ENCODE measurements at regions not wholly inside any gene's neighbourhood (a gene's known extent, or its start where the extent isn't known, plus 50 kb on each side); places are given as distances from the start of the nearest gene placed in this dataset.

- H3K4me3 ChIP-seq (ENCODE audit: low read length), result no peak overlapping the region
- no peak for DNase-seq (ENCODE audit: low read depth)
- TF ChIP-seq CTCF (IDR thresholded peaks at IDR 0.05; ENCODE audit: insufficient read depth, low read depth, low read length, missing control alignments), result no peak
Measured at GRCh38 chr2:105681927-105682326, 62.8 kb upstream of the NCK2 start.

- no peak for DNase-seq (ENCODE audit: low read depth)
- TF ChIP-seq CTCF (IDR thresholded peaks at IDR 0.05; ENCODE audit: insufficient read depth, low read depth, low read length, missing control alignments), result no peak
- no peak overlapping the region for H3K4me3 ChIP-seq (ENCODE audit: low read length)
Measured at GRCh38 chr2:105680357-105680756, 64.4 kb upstream of the NCK2 start.

DNA sequence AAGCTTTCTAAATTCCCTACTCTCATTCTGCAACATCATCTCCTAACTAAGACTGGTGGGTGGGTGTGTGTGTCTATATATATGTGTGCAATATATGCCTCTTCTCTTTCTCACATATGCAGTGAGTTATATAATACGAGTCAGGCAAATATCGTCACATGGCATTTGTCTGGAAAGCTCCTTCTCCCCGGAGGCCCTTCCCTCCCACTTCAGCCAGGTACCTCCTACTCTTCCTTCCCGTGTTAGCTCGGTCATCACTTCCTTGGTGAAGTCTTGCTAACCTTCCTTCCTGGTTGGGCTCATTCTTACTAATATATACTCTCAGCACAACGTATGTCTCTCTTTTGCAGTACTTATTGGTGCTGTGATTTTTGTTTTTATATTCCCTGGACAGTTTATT lies 66.4 kb upstream of the NCK2 start:
- TF ChIP-seq CTCF (IDR thresholded peaks at IDR 0.05; ENCODE audit: insufficient read depth, low read depth, low read length, missing control alignments), result no peak
- DNase-seq (ENCODE audit: low read depth), result peak; percentile 58
- H3K4me3 ChIP-seq (ENCODE audit: low read length), result no peak overlapping the region

DNA sequence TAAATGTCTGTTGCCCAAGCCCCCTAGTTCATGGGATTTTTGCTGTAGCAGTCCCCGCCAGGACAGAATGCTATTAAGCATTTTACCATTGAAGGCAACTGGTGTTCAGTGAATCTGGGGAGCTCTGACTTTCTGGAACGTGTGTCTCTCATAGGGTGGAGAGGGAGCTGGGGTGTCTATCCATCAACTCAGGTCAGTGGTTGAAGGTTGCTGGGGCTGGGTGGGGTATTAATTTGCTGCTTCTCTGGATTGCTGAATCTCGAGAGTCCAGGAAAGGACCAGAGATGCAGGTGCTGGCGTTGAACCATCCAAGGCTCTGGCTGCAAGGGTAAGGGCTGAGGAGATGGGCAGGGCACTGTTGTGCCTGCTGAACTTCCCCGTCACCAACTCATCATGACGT lies 66.8 kb upstream of the NCK2 start:
- DNase-seq (ENCODE audit: low read depth), result no peak
- no peak overlapping the region for H3K4me3 ChIP-seq (ENCODE audit: low read length)

GRCh38 chr2:105675841-105676240 lies 68.9 kb upstream of the NCK2 start:
- DNase-seq (ENCODE audit: low read depth), result no peak
- TF ChIP-seq CTCF (IDR thresholded peaks at IDR 0.05; ENCODE audit: insufficient read depth, low read depth, low read length, missing control alignments), result no peak
- no peak overlapping the region for H3K4me3 ChIP-seq (ENCODE audit: low read length)

More for the DNA sequence above, 66.8 kb upstream of the NCK2 start:
- no peak for TF ChIP-seq CTCF (IDR thresholded peaks at IDR 0.05; ENCODE audit: insufficient read depth, low read depth, low read length, missing control alignments)

DNA sequence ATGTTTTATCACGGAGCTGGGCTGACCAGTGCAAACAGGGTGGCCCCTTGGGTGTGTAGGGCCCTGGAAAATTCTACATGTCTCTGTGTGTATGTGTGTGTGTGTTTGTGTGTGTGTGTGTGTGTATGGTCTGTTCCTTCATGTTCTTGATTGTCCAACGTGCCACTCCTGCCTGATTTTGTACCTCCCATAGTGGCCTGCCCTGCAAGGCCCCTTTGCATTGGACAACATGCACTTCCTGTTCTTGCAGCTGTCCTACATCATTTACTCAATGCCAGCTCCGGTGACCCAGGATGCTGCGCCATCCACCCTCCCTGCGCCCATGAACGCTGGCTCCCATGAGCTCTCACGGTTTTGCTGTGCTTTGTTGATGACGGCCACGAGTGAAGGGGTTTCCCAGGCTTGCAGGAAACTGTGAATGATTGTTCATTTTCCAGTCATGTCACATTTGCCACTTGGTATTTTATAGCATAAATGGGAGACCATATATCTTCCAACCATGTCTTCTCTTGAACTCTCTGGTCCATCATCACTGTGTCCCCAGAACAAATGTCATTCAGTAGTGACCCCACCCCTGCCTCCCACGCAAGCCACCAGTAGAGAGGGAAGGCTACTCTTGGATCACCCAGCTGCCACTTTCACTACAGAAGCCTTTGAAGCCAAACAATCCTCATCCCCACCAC lies 69.7 kb upstream of the NCK2 start:
- DNase-seq (ENCODE audit: low read depth), result no peak
- H3K4me3 ChIP-seq (ENCODE audit: low read length), result no peak overlapping the region
- TF ChIP-seq CTCF (IDR thresholded peaks at IDR 0.05; ENCODE audit: insufficient read depth, low read depth, low read length, missing control alignments), result no peak

DNA sequence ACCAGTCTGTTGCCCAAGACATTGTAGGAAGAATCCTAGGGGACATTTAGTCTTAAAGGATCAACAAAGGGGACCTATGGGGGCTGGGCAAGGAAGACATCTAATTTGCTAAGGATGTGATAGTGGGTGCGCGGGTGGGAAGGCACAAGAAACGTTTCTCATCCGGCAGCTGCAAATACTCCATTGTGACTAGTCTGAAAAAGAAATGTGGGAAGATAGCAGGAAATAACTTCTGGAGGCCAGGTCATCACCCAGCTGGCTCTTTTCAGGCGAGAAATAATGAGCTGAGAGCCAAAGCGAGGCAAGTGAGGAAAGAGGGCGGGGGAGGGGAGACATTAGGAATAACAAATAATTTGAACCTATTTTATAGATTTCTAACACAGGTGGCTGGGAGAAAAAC lies 70.3 kb upstream of the NCK2 start:
- no peak for DNase-seq (ENCODE audit: low read depth)
- no peak overlapping the region for H3K4me3 ChIP-seq (ENCODE audit: low read length)
- no peak for TF ChIP-seq CTCF (IDR thresholded peaks at IDR 0.05; ENCODE audit: insufficient read depth, low read depth, low read length, missing control alignments)

Measured in epithelial cell of esophagus (primary cell).